Fibroblast of lung (primary cell): ENCODE measurements at regions not wholly inside any gene's neighbourhood (a gene's known extent, or its start where the extent isn't known, plus 50 kb on each side); places are given as distances from the start of the nearest gene placed in this dataset.

Source experiments
- EZH2 ChIP-seq: IDR thresholded peaks from 2 replicates; pipeline ENCODE4 v1.5.1; 2012; ENCODE audit warnings: low read length, control low read depth, mild to moderate bottlenecking; ENCODE audit errors: missing control alignments
- TF ChIP-seq, protein P1 (sequence below), 2 donors: IDR thresholded peaks in 1 of 2; conservative IDR thresholded peaks in 1 of 2; 1 replicate in 1 of 2; 2 replicates in 1 of 2; pipeline ENCODE4 v1.5.1; 2011 to 2012; ENCODE audit warnings: low read length in 2 of 2, control low read depth in 1 of 2, inconsistent platforms in 1 of 2, low read depth in 1 of 2, mild to moderate bottlenecking in 1 of 2

DNA sequence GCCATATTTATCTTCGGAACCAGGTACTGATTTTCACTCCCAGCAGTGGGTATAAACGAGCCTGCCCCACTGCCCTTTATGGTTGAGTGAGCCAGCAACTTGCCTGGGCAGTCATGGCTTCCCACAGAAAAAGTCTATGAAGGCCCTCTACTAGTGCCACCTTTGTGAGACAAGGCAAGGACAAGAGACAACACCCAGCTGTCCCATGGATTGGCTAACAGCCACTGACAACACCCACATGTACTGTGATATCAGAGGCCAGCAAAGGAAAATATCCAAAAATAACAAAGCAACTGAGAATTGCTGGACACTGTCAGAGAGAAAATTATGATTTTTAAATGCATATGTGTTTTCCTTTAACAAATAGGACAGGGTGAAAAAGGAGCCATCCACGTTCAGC is 248.4 kb upstream of the TTC29 start:
- TF ChIP-seq, protein P1, sequence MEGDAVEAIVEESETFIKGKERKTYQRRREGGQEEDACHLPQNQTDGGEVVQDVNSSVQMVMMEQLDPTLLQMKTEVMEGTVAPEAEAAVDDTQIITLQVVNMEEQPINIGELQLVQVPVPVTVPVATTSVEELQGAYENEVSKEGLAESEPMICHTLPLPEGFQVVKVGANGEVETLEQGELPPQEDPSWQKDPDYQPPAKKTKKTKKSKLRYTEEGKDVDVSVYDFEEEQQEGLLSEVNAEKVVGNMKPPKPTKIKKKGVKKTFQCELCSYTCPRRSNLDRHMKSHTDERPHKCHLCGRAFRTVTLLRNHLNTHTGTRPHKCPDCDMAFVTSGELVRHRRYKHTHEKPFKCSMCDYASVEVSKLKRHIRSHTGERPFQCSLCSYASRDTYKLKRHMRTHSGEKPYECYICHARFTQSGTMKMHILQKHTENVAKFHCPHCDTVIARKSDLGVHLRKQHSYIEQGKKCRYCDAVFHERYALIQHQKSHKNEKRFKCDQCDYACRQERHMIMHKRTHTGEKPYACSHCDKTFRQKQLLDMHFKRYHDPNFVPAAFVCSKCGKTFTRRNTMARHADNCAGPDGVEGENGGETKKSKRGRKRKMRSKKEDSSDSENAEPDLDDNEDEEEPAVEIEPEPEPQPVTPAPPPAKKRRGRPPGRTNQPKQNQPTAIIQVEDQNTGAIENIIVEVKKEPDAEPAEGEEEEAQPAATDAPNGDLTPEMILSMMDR (conservative IDR thresholded peaks at IDR 0.05 in 1 of 2, IDR thresholded peaks at IDR 0.05 in 1 of 2; ENCODE audit: low read depth in 1 of 2, low read length in 2 of 2): no peak
- TF ChIP-seq EZH2: no peak
